GM13976 (cell line): ENCODE measurements at regions not wholly inside any gene's neighbourhood (a gene's known extent, or its start where the extent isn't known, plus 50 kb on each side); places are given as distances from the start of the nearest gene placed in this dataset.
"Not testable (repeated sequence)": the region's sequence is repeated elsewhere in the genome, so short reads cannot be mapped to it uniquely, and the experiment has no call there.

Source experiments
- DNase-seq: peaks from one replicate; pipeline ENCODE4 v3.0.0; 2012; ENCODE audit warnings: low spot score
- CTCF ChIP-seq: IDR thresholded peaks from 2 replicates; pipeline ENCODE4 v1.5.1; 2012; ENCODE audit warnings: borderline replicate concordance, mild to moderate bottlenecking; ENCODE audit not compliant: insufficient read depth; ENCODE audit errors: extremely low read depth, missing control alignments, control extremely low read depth
- in situ Hi-C: fragments of 300-500 bp; cut with MboI; formaldehyde crosslinking; loops from one replicate; pipeline ENCODE4 v1.12.0; 2022; ENCODE audit warnings: low sequenced_read_pairs, mixed read lengths, inconsistent platforms; ENCODE audit not compliant: unreplicated experiment

GRCh38 chrX:56385960-56386359 lies 153.8 kb downstream of the KLF8 start:
- in situ Hi-C loops = no loop called here
- TF ChIP-seq CTCF = no peak
- no peak for DNase-seq

GRCh38 chrX:56397636-56398035 lies 165.5 kb downstream of the KLF8 start:
- in situ Hi-C loops = no loop called here

GRCh38 chrX:56402207-56402606 lies 161.2 kb upstream of the UBQLN2 start:
- in situ Hi-C loops = no loop called here
- DNase-seq = no peak
- TF ChIP-seq CTCF = no peak

More at GRCh38 chrX:56397636-56398035, 165.5 kb downstream of the KLF8 start:
- no peak for TF ChIP-seq CTCF
- DNase-seq = no peak

GRCh38 chrX:56429581-56429980 lies 133.8 kb upstream of the UBQLN2 start:
- DNase-seq = no peak
- in situ Hi-C loops = no loop called here
- TF ChIP-seq CTCF = no peak

- in situ Hi-C loops, DNase-seq: not testable (repeated sequence)
These were observed 111.4 kb upstream of the UBQLN2 start for GRCh38 chrX:56451981-56452380.

- DNase-seq = no peak
- in situ Hi-C loops = no loop called here
- TF ChIP-seq CTCF = no peak
These were observed 101.0 kb upstream of the UBQLN2 start for GRCh38 chrX:56462389-56462788.

GRCh38 chrX:56468441-56468840 lies 95.0 kb upstream of the UBQLN2 start:
- TF ChIP-seq CTCF = no peak
- in situ Hi-C loops = no loop called here
- DNase-seq = no peak

- in situ Hi-C loops, DNase-seq: not testable (repeated sequence)
These were observed 68.5 kb upstream of the UBQLN2 start for GRCh38 chrX:56494923-56495322.
